ENCODE measurements at regions not wholly inside any gene's neighbourhood (a gene's known extent, or its start where the extent isn't known, plus 50 kb on each side); places are given as distances from the start of the nearest gene placed in this dataset.

- DNase-seq (ENCODE audit: low spot score), result no peak
These were observed 65.7 kb downstream of the UNC5CL start for GRCh38 chr6:40973304-40973703.

GRCh38 chr6:40972814-40973213, 66.2 kb downstream of the UNC5CL start:
- no peak for DNase-seq (ENCODE audit: low spot score)

- DNase-seq (ENCODE audit: low spot score), result no peak
These were observed 66.8 kb downstream of the UNC5CL start for GRCh38 chr6:40972190-40972589.

- DNase-seq (ENCODE audit: low spot score), result no peak
These were observed 70.3 kb downstream of the UNC5CL start for GRCh38 chr6:40968620-40969164.

GRCh38 chr6:40966860-40967259, 72.2 kb downstream of the UNC5CL start:
- DNase-seq (ENCODE audit: low spot score), result no peak

GRCh38 chr6:40965046-40965445, 74.0 kb downstream of the UNC5CL start:
- no peak for DNase-seq (ENCODE audit: low spot score)

- no peak for DNase-seq (ENCODE audit: low spot score)
These were observed 76.0 kb downstream of the UNC5CL start for GRCh38 chr6:40963019-40963418.

- no peak for DNase-seq (ENCODE audit: low spot score)
These were observed 76.8 kb downstream of the UNC5CL start for GRCh38 chr6:40962241-40962640.

- DNase-seq (ENCODE audit: low spot score), result no peak
These were observed 77.2 kb downstream of the UNC5CL start for GRCh38 chr6:40961831-40962230.

- DNase-seq (ENCODE audit: low spot score), result no peak
These were observed 78.1 kb downstream of the UNC5CL start for GRCh38 chr6:40960742-40961430.

GRCh38 chr6:40959781-40960327, 79.2 kb downstream of the UNC5CL start:
- DNase-seq (ENCODE audit: low spot score), result no peak

- DNase-seq (ENCODE audit: low spot score), result no peak
These were observed 80.3 kb downstream of the UNC5CL start for GRCh38 chr6:40958738-40959137.

- no peak for DNase-seq (ENCODE audit: low spot score)
These were observed 81.2 kb downstream of the UNC5CL start for GRCh38 chr6:40957616-40958492.

- no peak for DNase-seq (ENCODE audit: low spot score)
These were observed 82.1 kb downstream of the UNC5CL start for GRCh38 chr6:40956936-40957335.

- DNase-seq (ENCODE audit: low spot score), result no peak
These were observed 83.9 kb downstream of the UNC5CL start for GRCh38 chr6:40955178-40955545.

- DNase-seq (ENCODE audit: low spot score), result no peak
These were observed 84.4 kb downstream of the UNC5CL start for GRCh38 chr6:40954446-40955177.

GRCh38 chr6:40953486-40953885, 85.5 kb downstream of the UNC5CL start:
- no peak for DNase-seq (ENCODE audit: low spot score)

GRCh38 chr6:40950986-40951698, 87.9 kb downstream of the UNC5CL start:
- no peak for DNase-seq (ENCODE audit: low spot score)

- no peak for DNase-seq (ENCODE audit: low spot score)
These were observed 90.5 kb downstream of the UNC5CL start for GRCh38 chr6:40948570-40948969.

- no peak for DNase-seq (ENCODE audit: low spot score)
These were observed 91.0 kb downstream of the UNC5CL start for GRCh38 chr6:40947876-40948526.

All from mucosa of gallbladder (tissue), 1 donor.